ENCODE measurements at regions not wholly inside any gene's neighbourhood (a gene's known extent, or its start where the extent isn't known, plus 50 kb on each side); places are given as distances from the start of the nearest gene placed in this dataset.
A peak's percentile ranks its signal among the peaks of the same experiment; 100 is the strongest.

DNA sequence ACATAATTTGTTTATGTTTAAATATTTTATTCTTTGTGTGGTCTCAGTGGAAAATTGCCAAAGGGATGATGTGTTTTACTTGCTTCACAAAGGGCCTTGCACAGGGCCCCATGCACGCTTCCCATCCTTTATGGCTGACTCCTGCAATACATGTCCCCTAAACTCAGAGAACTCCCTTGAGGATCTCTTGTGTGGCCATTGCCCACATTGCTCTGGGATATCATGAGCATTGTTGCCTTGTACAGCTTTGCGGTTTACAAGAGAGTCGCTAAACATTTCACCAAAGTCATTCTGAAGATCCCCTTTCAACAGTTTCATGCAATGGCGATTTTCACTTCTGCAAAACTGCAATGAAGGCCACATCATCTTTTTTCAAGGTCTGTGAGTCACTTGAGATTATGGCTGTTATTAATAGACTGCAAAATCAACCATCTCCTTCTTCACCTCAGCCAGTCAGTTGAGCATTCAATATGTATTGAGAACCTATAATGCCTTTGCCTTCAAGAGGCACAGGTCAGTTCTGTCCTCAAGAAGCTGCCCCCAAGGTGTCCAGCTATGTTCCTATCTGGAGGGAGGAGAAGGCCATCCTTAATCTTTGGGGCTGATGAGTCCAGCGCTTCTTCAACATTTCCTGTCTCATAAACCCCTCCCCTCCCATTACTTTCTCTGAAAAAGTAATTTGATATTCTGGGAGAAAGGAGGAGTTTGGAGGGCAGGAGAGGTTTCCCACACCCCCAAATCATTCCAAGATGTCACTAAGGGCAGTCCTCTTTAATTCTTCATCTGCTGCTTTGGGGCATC lies 108.1 kb downstream of the CCDC71L start:
- H3K4me3 ChIP-seq (ENCODE audit: low read depth, low read length) = no peak overlapping the region
- DNase-seq (ENCODE audit: low read depth) = no peak
- TF ChIP-seq, protein P1, sequence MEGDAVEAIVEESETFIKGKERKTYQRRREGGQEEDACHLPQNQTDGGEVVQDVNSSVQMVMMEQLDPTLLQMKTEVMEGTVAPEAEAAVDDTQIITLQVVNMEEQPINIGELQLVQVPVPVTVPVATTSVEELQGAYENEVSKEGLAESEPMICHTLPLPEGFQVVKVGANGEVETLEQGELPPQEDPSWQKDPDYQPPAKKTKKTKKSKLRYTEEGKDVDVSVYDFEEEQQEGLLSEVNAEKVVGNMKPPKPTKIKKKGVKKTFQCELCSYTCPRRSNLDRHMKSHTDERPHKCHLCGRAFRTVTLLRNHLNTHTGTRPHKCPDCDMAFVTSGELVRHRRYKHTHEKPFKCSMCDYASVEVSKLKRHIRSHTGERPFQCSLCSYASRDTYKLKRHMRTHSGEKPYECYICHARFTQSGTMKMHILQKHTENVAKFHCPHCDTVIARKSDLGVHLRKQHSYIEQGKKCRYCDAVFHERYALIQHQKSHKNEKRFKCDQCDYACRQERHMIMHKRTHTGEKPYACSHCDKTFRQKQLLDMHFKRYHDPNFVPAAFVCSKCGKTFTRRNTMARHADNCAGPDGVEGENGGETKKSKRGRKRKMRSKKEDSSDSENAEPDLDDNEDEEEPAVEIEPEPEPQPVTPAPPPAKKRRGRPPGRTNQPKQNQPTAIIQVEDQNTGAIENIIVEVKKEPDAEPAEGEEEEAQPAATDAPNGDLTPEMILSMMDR (IDR thresholded peaks at IDR 0.05; ENCODE audit: insufficient read depth, low read depth, low read length) = no peak

DNA sequence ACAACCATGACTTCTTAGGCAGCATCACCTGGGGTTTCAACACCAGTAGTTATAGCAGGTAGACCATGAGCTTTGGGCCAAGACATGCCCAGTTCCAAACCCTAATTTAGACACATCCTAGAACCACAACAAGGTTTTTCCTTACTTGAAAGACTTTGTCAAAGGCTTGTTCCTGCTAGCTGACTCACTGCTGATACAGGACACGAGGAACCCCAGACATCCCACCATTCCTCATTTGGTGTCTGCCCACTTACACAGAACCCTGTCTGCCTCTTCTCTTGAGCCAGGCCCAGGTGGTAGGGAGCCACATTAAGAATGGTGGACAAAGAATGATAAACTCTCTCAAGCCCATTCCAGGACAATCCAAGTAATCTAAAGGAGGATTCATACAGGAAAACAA lies 109.0 kb downstream of the CCDC71L start:
- TF ChIP-seq, protein P1 (IDR thresholded peaks at IDR 0.05; ENCODE audit: insufficient read depth, low read depth, low read length) = no peak
- H3K4me3 ChIP-seq (ENCODE audit: low read depth, low read length) = no peak overlapping the region
- DNase-seq (ENCODE audit: low read depth) = no peak

DNA sequence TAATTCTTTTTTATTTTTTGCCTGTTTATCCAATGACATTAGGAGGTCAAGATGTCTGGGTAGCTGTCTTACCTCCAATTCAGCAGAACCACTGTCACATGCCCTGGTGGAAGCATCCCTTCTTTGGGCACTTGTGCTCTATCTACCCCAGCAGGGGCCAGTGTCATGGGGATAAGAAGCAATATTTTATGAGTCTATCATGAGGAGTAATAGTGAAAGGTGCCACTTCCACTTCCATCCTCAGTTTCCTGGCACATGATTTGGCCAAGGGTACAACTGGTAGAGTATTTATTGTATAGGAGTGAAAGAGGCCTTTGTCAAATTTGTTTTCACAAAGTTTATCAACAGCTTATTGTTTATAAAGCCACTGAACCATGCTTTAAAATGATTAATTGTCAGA lies 112.5 kb downstream of the CCDC71L start:
- TF ChIP-seq, protein P1 (IDR thresholded peaks at IDR 0.05; ENCODE audit: insufficient read depth, low read depth, low read length) = no peak
- H3K4me3 ChIP-seq (ENCODE audit: low read depth, low read length) = no peak overlapping the region
- no peak for DNase-seq (ENCODE audit: low read depth)

DNA sequence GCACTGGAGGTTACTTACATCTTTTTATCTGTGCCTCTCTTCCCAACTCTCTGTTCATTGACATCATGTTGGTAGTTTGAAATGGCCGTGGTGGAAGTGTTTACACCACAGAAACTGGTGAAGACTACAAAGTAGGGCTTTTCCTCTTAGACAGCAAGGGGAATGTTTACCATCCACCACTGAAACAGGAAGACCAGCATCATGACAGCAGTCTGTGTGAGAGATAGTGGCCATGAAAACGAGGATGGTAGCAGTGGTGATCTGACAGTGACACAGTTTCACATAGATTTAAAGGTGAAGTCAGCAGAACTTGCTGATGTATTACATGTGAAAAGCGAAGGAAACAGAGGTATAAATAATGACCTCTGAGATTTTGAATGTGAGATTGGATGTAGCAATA lies 115.7 kb downstream of the CCDC71L start:
- no peak overlapping the region for H3K4me3 ChIP-seq (ENCODE audit: low read depth, low read length)
- TF ChIP-seq, protein P1 (IDR thresholded peaks at IDR 0.05; ENCODE audit: insufficient read depth, low read depth, low read length) = no peak
- no peak for DNase-seq (ENCODE audit: low read depth)

DNA sequence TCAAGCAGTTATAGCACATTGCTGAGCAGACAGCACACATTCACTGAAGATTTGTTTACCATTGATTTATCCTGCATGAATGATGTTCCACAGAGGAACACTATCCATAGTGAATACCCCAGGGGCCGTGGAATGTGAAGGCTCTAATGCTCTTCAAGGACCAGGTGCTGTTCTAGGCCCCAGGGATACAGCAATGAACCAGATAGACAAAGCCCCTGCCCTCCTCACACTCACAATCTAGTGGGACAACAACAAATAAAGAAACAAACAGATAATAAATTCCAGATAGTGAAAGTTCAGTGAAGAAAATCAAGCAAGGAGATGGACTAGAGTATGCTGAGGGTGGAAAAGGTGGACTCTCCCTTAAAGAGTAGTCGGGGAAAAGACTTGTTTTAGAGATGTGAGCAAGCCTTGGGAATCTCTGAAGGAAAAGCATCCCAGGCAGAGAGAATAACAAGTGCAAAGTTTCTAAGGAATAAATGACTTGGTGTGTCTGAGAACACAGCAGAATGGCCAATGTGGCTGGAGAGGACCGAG lies 117.7 kb downstream of the CCDC71L start:
- TF ChIP-seq, protein P1 (IDR thresholded peaks at IDR 0.05; ENCODE audit: insufficient read depth, low read depth, low read length) = no peak
- H3K4me3 ChIP-seq (ENCODE audit: low read depth, low read length) = no peak overlapping the region

DNA sequence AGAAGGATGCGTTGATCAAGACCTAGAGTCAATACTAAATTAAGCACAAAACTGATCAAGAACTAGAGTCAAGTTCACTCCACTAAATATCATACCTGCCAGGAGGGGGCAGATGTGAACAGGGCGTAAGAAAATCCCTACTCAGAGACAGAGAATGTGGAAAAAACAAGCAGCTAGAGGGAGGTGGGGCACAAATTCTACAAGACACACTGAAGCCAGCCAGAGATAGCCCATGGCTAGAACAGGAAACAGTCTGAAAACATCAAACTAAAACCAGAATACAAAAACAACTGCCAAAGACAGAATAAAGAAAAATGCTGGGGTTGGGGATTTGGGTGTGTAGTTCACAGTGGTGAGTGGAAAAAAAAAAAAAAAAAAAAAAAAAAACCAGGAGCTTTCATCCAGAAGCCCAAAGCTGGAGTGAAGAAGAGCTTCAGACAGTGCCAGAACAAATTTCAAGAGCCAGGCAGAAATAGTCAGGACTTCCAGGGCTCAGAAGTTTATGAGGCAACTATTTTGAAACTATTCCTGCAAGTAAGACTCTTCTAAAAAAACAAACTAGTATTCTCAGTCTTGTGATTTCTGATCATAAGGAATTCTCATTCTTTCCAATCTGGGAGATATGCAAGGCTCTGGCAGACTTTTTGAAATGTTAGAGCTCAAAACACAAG lies 118.3 kb downstream of the CCDC71L start:
- TF ChIP-seq, protein P1 (IDR thresholded peaks at IDR 0.05; ENCODE audit: insufficient read depth, low read depth, low read length) = peak; percentile 77
- DNase-seq (ENCODE audit: low read depth) = peak; percentile 92
- H3K4me3 ChIP-seq (ENCODE audit: low read depth, low read length) = no peak overlapping the region

More for the DNA sequence above, 117.7 kb downstream of the CCDC71L start:
- no peak for DNase-seq (ENCODE audit: low read depth)

Measured in fibroblast of villous mesenchyme (primary cell).